GM19023 (cell line): ENCODE measurements at regions not wholly inside any gene's neighbourhood (a gene's known extent, or its start where the extent isn't known, plus 50 kb on each side); places are given as distances from the start of the nearest gene placed in this dataset.
"Not testable (repeated sequence)": the region's sequence is repeated elsewhere in the genome, so short reads cannot be mapped to it uniquely, and the experiment has no call there.

Experiments
- ATAC-seq: cut with Tn5 transposase; IDR thresholded peaks from one replicate; pipeline ENCODE4 v1.9.1; 2021; ENCODE audit warnings: mild to moderate bottlenecking, moderate library complexity; ENCODE audit not compliant: unreplicated experiment

DNA sequence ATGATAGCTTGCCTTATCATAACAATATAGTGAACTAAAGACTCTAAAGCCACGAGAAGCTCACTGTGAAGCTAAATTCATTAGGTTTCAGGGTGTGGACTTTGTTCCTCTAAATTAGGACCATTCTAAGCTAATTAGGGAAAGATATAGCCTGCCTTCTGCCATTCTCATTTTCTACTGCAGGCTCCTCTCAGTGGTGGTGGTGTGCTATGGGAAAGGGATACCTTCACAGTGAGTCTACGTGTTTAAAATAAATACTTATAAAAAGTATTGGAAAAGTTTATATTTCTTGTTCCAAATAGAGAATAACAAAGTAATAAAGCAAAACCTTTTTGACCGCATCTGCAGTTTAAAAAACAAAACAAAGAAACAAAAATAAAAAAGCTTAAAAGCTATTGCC, 327.7 kb downstream of the PAPSS1 start:
- ATAC-seq = no peak

DNA sequence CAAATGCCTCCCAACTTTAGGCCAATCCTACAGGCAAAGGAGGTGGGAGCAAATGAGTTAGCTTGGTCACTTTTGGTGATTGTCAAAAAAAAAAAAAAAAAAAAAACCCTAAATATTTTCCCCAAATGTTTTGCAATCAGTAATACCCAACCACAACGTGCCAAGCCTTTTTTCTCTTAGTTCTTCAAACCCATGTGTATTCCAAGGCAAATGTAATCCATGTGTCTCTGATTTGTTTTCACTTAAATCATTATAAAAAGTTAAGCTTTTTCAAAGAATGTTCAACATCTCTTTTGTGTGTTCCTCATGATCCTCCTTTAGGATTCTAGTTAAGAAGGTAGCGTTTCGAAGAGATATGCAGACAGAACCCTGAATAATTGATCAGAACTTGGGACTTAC, 328.4 kb downstream of the PAPSS1 start:
- no peak for ATAC-seq

DNA sequence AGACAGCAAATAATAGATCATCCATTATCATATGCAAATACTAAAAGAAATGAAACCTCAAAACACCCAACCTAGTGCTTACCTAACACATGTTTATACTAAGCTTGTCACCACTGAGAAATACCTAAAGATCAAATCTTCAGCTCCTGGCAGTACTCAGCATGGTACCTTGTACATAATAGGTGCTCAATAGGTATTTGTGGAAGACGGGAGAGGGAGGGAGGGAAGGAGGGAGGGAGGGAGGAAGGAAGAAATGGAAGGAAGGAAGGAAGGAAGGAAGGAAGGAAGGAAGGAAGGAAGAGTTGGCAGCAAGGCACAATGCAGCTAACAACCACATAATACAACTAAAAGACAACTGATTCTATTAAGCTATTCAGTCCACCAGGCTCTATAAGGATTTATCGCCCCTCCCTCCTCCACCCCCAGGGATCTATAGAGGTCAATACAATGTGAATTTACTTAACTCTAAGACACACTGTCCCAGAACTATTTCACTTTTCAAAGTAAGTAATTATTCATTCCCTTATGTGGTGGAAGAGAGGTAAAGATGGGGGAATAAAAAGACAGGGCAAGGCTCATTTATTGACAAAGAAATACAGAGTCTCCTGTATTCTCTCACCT, 328.9 kb downstream of the PAPSS1 start:
- no peak for ATAC-seq

DNA sequence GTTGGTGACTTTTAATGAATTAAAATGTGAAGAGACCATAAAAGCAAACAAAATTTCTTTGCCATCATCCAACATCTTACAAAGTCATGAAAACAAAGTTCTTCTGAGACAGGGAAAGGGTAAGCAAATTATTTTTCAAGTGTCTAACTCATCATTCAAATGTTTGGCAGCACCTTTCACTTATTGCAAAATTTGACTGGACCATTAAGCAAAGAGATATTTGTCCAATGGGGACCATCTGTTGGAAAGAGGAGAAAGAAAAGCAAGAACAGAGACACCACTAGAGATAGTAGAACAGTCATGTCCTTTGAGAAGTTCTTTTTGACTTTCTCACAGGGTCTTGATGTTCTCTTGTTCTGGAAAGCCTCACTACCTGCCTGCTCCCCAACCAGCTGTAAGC, 330.1 kb downstream of the PAPSS1 start:
- no peak for ATAC-seq

DNA sequence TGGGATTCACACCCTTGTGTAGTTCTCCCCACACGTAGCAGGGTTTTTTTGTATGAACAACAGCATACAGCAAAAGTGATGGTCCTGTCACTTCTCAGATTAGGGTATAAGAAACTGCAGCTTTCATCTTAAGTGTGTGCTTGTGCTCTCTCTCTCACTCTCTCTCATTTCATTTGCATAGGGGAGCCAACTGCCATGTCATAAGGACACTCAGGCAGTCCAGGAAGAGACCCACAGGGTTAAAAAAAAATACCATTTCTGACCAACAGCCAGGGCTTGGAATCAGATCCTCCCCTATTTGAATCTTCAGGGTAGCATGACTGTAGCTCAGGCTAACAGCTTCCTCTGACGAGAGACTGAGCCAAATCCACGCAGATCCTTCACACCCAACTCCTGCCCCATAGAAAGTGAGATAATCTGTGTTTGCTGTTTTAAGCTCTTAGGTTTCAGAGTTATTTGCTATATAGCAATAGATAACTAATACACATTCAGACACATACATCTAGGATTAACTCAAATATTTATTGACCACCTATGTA, 331.2 kb downstream of the PAPSS1 start:
- ATAC-seq = peak; percentile 80

DNA sequence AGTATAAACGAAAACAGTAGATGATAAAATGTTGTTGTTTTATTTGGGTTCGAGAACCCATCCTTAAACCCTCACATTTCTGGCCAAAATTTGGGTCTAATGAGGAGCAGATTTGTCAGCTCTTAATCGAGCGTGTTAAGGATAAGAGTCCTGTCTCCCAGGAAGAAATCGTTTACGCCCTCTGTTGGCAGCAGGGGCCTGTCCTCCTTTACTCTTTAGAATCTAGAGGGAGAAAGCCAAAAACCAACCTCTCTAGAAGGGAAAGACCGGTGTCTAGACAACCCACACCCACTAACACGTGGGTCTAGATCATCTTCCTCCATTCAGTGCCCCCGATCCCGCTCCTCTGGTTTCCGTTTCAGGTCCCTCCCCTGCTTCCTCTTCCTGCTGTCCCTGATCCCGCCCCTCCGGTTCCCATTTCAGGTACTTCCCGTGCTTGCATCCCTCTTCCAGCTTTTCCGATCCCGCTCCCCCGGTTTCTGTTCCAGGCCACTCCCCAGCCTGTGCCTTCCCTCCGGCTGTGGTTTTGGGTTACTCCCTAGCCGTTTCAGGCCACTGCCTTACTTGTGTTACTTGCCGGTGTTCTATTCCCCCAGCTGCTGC, 339.1 kb downstream of the PAPSS1 start:
- ATAC-seq = no peak

DNA sequence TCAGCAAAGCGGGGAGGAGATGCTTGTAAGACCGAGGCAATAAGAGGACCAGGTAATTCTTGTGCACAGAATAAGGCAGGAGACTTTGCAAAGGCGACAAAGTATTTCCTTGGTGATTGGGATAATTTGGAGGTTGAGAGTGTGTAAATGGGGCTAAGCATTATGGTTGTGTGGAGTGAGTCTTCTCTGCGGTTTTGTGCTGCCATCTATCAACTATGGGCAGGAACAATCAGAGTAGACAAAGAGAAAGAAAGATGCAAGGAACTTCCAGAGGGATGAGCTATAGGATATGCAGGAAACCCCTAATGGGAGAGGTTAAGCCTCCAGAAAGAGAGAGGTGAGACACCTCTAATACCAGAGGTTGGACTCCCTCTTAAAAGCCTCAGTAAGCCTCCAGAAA, 339.8 kb downstream of the PAPSS1 start:
- ATAC-seq = no peak

DNA sequence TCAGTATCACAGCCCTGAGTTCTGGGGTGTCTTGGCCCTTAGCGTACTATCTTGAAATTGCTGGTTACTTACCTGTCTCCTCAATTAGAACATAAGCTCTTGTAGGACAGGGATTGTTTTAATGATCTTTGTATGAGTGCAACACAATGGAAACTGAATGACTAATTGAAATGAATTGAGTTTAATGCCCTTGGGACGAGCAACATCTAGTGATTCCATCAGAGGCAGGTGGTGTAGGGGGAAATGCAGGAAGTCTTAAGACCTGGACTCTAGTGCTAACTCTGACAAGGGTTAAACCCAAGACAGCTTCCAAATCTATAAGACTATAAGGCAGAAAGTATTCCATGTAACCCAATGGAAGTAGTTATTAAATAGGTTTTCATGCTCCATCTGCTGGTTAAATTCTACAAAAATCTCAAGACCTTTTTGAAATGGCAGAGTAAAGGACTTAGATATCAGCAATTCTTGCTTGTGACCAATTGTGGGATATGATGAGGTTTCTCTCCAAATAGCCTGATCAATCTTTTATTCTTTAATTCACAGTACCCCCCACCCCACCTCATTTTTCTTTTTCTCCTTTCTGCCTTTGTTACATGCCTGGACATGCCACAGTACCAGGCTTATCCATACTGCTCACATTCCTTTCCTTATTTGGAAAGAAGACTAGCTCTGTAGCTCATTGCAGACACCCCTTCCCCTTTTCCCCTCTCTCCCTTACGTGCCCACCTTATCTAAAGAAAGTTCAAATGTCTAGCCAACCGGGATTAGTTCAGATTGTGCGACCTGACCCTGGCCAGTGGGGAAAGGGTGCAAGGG, 340.8 kb downstream of the PAPSS1 start:
- ATAC-seq = no peak

DNA sequence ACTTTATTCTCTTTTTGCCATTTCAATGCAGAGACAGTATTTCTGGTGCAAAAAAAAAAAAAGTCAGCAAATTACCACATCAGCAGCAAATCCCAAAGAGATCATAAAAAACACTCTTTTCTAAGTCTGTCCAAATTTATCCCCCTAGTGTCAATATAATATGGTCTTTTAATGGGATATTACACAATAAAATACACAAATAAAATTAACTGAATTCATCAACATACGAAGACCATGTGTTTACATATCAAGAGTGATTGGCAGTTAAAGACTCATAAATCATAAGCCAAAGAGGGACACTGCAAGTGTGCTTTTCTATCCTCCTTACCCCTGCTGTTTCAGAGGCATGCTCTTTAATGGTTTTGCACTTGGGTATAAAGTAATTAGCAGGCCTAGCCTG, 340.2 kb upstream of the DKK2 start:
- no peak for ATAC-seq

DNA sequence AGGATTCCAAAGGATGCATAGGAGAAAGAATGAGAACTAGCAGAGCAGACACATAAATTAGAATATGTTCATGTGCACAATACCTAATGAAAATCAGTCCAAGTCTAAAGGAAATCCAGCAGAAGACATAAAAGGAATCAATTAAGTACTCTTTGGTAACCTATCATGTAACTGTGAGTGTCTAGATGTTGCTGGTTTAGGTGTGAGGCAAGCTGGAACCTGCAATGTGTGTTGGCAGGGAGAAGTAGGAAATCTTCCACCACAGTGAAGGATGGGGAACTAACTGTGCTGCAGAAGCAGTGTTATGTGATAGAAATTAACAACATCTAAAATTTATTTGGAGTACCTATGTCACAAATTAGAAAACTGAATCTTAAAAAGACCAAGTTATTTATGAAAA, 330.8 kb upstream of the DKK2 start:
- no peak for ATAC-seq

DNA sequence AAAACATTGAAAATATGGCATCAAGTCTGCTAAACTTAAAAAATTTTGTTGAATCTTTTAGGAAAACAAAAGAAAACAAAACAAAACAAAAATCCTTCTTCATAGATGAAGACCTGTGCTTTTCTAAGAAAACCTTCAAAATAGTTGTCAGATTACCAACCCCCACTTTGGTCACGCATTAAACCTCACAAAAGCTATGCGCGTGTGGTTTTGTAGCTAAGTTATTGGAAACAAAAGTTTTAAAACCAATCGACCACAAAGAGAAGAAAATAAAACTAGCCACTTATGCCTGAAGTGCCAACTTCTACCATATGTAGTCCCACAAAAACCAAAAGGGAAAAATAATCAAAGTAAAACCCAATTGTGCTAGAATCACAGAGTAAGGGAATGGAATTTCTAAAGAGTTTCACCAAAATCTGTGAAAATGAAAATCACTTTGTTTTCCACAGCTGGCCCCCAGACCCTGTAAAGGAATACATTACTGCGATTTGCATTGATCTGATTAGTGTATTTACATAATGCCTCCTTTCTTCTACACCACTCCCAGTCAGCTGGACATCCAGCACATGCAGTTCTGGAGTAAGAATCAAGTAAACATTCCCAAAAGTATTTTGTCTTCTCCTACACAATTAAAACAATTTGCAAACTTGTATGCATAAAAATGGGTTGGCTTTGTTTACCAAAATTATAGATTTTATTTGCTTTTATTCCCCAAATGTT, 330.1 kb upstream of the DKK2 start:
- ATAC-seq = no peak

DNA sequence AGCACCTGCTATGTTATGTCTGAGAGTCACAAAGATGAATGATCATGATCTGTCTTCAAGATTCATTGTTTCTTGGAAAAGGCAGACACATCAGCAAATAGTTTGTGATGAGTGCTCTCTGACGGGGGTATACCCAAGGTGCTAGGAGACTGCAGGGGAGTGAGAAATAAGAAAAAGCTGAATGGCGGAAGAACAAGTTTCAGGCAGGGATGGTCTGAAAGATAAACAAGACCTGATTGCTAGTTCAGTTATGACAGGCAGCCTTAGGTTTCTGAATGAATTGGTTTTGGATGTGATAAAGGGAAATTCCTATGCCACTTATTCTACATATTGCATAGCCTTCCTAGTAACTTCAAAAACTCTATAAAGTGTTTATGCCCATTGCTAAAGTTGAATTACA, 327.0 kb upstream of the DKK2 start:
- no peak for ATAC-seq

DNA sequence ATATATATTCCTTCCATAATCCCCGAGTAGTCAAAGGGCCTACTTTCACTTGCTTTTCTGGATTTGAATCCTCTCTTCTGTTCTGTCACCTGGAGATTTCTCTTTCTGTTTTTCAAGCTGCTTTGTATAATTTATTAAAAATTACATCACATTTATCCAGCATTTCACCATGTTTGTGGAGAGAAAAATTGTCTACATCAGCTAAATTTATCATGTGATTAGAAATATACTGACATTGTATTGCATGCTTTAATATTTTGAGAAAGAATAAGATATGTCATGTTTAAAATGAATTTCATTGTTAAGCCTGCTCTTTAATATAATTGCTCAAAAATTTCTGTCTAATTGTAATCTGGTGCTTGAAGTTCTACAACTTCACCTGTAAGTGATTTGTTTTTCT, 323.1 kb upstream of the DKK2 start:
- ATAC-seq = no peak

DNA sequence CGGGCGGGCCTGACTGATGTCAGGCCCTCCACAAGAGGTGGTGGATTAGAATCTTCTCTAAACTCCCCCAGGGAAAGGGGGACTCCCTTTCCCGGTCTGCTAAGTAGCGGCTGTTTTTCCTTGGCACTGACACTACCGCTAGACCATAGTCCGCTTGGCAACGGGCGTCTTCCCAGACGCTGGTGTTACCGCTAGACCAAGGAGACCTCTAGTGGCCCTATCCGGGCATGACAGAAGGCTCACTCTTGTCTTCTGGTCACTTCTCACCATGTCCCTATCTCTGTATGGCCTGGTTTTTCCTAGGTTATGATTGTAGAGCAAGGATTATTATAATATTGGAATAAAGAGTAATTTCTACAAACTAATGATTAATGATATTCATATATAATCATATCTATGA, 318.2 kb upstream of the DKK2 start:
- ATAC-seq = not testable (repeated sequence)

DNA sequence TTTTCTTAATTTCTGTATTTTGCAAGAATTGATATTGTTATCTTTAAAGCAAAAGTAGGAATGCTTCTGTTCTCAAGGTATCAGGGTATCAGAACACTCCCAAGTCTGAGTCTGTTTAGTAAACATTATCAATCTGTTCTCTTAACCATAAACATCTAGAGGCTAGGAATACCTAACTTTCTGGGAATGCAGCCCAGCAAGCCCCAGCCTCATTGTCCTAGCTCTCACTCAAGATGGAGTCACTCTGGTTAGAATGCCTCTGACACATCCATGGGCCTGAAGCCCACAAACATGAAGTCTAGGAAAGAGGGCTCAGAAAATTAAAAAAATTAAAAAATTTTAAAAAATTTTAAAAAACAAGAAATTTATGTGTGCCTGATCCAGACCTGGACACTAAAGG, 315.1 kb upstream of the DKK2 start:
- no peak for ATAC-seq

DNA sequence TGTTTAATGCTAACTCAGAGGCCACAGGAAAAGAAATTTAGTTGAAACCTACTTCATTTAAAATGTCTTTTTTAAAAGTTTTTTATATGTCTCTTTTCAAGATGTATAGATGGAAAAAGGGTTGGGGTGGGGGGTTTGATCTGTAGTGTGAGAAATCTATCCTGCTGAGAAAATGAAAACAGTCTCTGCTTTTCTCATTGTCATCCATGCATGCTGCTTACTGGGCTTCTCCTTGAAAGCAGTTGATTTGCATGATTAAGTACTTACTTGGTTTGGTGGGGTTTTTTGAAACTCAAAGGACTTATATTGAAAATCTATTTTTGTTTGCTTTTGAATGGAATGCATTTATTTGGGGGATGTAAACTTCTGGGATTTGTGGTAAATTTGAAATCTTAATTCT, 313.6 kb upstream of the DKK2 start:
- no peak for ATAC-seq

DNA sequence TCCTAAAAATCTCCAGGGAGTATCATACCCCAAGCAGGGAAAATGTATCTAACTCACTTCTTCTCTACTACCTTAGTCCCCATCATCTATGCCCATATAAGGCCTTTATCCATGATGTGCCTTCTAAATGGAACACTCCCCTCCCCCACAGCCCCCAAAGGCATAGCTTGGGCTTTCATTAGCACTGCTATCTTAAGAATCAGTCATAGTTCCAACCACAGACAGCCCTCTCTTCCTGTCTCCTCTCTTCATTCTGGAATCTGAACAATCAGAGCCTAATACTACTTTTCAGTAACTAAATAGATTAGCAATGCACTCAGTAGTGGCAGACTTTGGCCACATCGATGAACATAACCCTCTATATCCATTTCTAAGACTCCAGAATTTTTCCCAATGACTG, 313.2 kb upstream of the DKK2 start:
- ATAC-seq = no peak

DNA sequence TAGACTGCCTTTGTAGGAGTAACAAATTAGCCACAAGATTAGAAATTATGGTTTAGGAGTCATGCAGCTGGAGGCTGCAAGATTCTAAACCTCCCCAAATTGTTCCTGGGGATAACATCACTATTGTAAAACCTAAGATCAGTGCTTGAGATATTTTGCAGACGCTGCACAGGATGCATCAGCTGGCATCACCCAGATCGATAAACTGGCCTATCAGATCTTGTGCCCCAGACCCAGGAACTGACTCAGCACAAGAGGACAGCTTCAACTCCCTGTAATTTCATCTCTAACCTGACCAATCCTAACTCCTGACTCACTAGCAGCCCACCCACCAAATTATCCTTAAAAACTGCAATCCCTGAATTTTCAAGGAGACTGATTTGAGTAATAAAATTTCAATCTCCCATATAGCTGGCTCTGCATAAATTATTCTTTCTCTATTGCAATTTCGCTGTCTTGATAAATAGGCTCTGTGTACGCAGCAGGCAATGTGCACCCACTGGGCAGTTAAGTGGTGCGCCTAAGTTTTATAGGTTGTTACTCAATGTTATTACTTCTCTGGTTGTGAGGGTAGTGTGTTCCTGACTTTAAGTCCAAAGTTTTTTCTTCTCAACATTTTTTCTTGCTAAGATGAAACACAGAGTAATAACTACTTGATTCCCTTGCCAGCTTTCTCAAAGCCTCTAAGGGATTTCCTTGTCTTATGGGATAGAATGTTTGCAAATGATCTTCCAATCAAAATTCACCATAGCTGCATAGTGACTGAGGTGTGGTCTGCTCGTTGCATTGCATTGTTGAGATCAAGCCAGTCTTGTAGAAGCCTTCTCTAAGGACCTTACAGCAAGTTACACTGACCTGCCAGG, 312.3 kb upstream of the DKK2 start:
- ATAC-seq = no peak

DNA sequence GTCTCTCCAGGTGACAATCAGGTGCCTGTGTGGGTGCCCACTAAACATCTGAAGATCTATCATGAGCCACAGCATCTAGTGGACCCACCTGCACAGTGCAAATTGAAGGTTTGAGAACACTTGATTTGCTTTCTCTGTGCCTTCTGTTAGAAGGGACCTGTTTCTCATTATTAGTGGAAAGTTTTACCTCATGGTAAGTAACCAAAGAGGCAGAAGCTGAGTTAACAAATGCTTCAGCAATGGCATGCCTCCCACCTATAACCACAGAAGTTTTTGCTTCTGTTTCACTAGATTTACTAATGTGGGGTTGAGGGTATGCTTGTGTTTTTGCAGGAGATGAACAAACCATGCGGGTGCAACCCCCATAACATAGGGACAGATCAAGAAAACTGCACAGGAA, 297.4 kb upstream of the DKK2 start:
- no peak for ATAC-seq

DNA sequence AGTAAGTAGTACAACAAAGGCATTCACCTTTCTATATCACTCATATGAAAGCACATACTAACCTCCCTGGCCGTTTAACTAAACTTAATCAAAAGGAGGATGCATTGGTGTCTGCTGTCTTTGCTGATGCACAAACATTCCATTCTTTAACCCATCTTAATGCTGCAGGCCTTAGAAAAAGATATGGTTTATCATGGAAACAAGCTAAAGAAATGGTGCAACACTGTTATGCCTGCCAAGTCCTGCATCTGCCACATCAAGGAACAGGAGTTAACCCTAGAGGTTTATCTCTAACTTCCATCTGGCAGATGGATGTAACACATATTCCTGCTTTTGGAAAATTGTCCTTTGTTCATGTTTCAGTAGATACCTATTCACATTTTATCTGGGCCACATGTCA, 296.5 kb upstream of the DKK2 start:
- not testable (repeated sequence) for ATAC-seq

DNA sequence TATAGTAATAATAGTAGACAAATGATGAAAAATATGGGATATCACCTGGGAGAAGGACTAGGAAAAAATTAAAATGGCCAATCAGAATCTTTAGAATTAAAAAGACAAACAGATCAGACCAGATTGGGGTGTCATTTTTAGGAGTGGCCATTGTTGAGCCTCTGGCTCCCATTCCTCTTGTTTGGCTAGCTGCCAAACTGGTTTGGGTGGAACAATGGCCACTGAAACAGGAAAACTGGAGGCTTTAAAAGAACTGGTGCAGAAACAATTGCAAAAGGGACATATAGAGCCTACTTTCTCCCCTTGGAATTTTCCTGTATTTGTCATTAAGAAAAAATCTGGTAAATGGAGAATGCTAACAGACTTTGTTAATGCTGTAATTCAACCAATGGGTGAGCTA, 294.8 kb upstream of the DKK2 start:
- no peak for ATAC-seq
